22Rv1 (cell line): ENCODE measurements at regions not wholly inside any gene's neighbourhood (a gene's known extent, or its start where the extent isn't known, plus 50 kb on each side); places are given as distances from the start of the nearest gene placed in this dataset.

Experiments used
- ZFX ChIP-seq: fragments of 450-650 bp; IDR thresholded peaks from 2 replicates; pipeline ENCODE4 v1.6.1; 2017; ENCODE audit warnings: antibody characterized with exemption, borderline replicate concordance
- TF ChIP-seq, protein P1 (sequence below): fragments of 450-650 bp; IDR thresholded peaks from 2 replicates; pipeline ENCODE4 v1.5.1; 2017; ENCODE audit warnings: mild to moderate bottlenecking

DNA sequence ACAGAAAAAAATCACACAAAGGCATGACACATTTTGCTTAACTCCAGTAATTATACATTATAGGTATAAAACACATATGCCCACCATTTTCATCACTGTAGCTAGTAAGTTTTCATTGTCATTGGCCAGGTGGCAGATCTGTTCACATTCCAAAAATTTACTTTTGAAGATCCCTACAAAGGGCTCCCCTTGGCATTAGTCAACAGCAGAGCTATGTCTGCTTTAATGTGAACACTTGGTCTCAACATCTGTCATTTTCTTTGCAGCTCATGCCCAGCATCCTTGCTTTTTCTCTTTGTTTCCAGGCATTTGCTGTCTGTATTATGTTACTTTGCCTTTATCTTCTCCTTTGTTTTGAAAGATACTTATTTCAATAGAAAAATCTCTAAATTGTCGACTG is 519.1 kb upstream of the FOXG1 start:
- TF ChIP-seq, protein P1, sequence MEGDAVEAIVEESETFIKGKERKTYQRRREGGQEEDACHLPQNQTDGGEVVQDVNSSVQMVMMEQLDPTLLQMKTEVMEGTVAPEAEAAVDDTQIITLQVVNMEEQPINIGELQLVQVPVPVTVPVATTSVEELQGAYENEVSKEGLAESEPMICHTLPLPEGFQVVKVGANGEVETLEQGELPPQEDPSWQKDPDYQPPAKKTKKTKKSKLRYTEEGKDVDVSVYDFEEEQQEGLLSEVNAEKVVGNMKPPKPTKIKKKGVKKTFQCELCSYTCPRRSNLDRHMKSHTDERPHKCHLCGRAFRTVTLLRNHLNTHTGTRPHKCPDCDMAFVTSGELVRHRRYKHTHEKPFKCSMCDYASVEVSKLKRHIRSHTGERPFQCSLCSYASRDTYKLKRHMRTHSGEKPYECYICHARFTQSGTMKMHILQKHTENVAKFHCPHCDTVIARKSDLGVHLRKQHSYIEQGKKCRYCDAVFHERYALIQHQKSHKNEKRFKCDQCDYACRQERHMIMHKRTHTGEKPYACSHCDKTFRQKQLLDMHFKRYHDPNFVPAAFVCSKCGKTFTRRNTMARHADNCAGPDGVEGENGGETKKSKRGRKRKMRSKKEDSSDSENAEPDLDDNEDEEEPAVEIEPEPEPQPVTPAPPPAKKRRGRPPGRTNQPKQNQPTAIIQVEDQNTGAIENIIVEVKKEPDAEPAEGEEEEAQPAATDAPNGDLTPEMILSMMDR: no peak
- no peak for TF ChIP-seq ZFX
